GM13977 (cell line): ENCODE measurements at regions not wholly inside any gene's neighbourhood (a gene's known extent, or its start where the extent isn't known, plus 50 kb on each side); places are given as distances from the start of the nearest gene placed in this dataset.

Source experiments
- DNase-seq: peaks from one replicate; pipeline ENCODE4 v3.0.0; 2012; ENCODE audit warnings: low spot score
- in situ Hi-C: fragments of 300-500 bp; cut with MboI; formaldehyde crosslinking; loops from one replicate; pipeline ENCODE4 v1.12.0; 2022; ENCODE audit warnings: low sequenced_read_pairs, low pct_unique_long_range_greater_than_20kb, mixed read lengths, inconsistent platforms; ENCODE audit not compliant: unreplicated experiment
- TF ChIP-seq, protein P1 (sequence below): IDR thresholded peaks from 2 replicates; pipeline ENCODE4 v1.5.1; 2012; ENCODE audit warnings: mild to moderate bottlenecking, control low read depth; ENCODE audit not compliant: insufficient read depth; ENCODE audit errors: extremely low read depth, missing control alignments

DNA sequence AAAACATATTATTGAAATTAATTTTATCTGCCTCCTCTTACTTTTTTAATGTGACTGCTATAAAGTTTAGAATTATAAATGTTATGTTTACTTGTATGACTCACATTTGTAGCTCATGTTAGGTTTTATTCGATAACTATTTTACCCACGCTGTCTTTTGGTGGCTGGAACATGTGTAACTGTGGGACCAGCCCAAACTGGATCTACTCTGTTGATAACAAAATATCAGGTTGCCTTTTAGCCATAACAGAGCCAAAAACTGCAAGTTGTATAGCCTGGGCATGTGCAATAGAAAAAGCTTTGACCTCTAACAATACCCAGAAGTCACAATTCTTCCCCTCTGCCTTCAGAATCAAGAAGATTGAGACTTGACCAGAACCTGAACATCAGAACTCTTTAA, 356.5 kb downstream of the PRELID2 start:
- in situ Hi-C loops = no loop called here
- TF ChIP-seq, protein P1, sequence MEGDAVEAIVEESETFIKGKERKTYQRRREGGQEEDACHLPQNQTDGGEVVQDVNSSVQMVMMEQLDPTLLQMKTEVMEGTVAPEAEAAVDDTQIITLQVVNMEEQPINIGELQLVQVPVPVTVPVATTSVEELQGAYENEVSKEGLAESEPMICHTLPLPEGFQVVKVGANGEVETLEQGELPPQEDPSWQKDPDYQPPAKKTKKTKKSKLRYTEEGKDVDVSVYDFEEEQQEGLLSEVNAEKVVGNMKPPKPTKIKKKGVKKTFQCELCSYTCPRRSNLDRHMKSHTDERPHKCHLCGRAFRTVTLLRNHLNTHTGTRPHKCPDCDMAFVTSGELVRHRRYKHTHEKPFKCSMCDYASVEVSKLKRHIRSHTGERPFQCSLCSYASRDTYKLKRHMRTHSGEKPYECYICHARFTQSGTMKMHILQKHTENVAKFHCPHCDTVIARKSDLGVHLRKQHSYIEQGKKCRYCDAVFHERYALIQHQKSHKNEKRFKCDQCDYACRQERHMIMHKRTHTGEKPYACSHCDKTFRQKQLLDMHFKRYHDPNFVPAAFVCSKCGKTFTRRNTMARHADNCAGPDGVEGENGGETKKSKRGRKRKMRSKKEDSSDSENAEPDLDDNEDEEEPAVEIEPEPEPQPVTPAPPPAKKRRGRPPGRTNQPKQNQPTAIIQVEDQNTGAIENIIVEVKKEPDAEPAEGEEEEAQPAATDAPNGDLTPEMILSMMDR = no peak
- DNase-seq = no peak

DNA sequence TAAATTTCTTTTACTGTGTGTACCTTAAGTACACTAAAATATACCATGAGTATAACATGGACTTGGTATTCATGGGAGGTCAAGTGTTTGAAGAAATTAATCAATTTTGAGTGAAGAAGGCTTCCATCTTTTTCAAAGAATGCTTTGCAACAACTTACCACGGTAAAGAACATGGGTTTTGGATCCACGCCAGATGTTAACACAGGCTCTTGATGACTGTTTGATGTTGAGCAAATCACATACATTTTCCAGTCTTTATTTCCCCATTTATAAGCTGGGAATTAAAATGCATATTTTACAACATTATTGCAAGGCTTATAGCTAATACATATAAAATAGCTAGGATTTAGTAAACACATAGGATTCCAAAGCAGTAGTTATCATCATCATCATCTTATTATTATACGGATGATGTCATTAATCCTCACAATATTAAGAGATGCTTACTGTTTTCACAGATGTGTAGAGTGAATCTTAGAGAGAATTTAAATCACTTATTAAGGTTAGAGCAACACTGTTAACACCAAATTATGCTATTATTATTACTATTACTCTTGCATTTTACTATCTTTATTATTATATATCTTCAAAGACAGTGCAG, 362.0 kb downstream of the PRELID2 start:
- in situ Hi-C loops = no loop called here
- TF ChIP-seq, protein P1 = no peak
- no peak for DNase-seq

DNA sequence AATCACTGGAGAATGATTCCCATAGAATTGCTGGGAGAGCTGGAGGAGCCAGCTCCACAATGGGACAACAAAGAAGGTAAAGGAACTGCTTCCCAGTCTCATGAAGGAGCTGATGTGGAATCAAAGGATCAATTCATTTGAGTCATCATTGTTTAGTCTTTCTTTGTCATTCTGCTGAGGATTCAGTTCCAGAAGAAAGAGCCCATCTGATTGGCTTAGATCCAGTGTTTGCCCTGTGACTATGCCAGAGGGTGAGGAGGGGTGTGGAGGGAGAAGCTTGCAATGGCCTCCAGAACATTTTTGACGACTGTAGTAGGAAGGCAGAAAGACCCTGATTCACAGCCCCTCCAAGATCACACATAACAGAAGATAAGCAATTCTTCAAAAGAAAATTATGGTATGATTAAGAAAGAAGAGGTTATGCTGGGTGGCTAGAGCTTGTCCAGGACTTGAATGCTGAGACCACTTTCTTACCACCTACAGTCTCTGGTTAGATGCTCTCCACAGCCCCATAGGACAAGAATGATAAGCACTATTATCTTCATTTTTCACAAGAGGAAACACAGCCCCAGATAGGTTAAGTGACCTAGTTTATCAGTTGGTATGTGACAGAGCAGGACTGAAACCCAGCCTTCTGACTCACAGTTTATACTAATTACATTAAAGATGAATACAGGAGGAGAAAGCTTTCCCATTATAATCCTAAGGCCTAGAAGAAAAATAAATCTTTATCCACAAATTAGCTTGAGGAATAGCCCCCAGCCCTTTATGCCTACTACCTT, 363.1 kb downstream of the PRELID2 start:
- no peak for DNase-seq

DNA sequence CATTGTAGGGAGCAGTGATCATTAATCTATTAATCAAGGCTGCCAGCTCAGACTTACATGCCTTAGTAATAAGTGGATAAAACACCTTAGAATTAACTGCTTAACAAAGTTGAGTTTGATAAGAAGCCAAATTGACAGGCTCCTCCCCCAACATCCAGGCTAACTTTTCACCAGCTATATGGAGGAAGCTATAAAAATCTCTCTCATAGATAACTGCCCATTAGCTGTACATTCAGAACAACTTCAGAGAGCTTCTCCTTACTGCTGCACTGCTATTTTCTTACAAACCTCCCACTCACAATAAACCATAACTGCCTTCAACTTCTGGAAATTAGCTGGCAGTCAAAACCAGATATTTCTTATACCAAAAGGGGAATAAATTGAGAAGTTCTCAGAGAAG, 364.1 kb downstream of the PRELID2 start:
- TF ChIP-seq, protein P1 = no peak
- in situ Hi-C loops = no loop called here
- DNase-seq = no peak

More for the DNA sequence above, 363.1 kb downstream of the PRELID2 start:
- in situ Hi-C loops = no loop called here
- TF ChIP-seq, protein P1 = no peak

DNA sequence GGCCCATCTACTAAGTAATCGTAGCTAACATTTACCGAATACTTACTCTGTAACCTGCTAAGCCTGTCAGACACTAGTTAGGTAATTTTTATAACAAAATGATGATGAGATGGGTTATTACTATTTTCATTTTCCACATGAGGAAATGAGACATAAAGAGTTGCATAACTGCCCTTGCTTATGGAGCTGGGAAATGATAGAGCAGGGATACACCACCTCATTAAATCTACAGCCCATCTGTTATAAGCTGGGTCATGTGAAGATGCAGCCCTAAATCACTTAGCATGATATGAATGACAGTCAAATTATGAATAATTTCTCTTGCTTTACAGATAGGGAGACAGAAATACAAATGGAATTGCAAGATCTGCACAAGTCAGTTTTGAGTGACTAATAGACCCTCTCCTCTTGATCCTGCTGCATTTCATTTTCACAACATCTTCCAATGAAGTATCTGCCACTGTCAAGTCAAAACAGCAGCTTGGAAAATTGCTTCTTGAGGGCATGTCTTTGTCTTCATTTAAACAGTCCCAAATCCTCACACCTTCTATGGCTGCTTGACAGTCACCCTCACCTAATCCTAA, 364.7 kb downstream of the PRELID2 start:
- TF ChIP-seq, protein P1 = no peak
- in situ Hi-C loops = no loop called here
- no peak for DNase-seq

DNA sequence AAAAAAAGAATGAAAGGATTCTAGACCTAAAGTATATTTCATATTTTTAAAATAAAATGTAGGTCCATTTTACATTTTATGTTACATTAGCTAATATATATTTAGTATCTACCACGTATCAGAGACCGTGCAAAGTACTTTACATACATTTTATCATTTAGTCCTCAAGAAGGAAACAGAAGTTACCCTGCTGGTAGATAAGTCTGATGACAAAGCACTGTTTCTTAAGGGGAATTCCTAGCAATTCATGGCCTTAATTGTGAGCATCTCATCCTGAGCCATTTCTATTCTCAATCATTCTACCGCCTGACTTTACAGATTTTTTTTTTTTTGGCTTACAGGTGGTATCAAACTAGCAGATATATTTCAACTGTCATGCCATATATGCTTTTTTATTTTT, 367.7 kb downstream of the PRELID2 start:
- no peak for DNase-seq
- in situ Hi-C loops = no loop called here
- TF ChIP-seq, protein P1 = no peak
